Transverse colon (tissue), 4 donors: ENCODE measurements at regions not wholly inside any gene's neighbourhood (a gene's known extent, or its start where the extent isn't known, plus 50 kb on each side); places are given as distances from the start of the nearest gene placed in this dataset.
"Not testable (repeated sequence)": the region's sequence is repeated elsewhere in the genome, so short reads cannot be mapped to it uniquely, and the experiment has no call there.

Experiments
- DNase-seq: peaks from one replicate; pipeline ENCODE4 v3.0.0-alpha.2; 2019
- H3K27ac ChIP-seq, 4 donors: fragments of 200-600 bp; sonication (generic); 2 replicates each; pipeline ENCODE4 v1.5.1; 2016 to 2018; ENCODE audit warnings: inconsistent platforms in 4 of 4
- H3K27me3 ChIP-seq: fragments of 200-600 bp; sonication (generic); 2 replicates; pipeline ENCODE4 v1.5.1; 2017; ENCODE audit warnings: inconsistent platforms
- H3K36me3 ChIP-seq, 4 donors: fragments of 200-600 bp; sonication (generic); 2 replicates each; pipeline ENCODE4 v1.5.1; 2017 to 2019; ENCODE audit warnings: inconsistent platforms in 4 of 4
- H3K4me1 ChIP-seq, 4 donors: fragments of 200-600 bp; sonication (generic); 2 replicates each; pipeline ENCODE4 v1.5.1; 2017 to 2020; ENCODE audit warnings: inconsistent platforms in 4 of 4
- H3K4me3 ChIP-seq, 4 donors: fragments of 200-600 bp; sonication (generic); 1 replicate in 1 of 4; 2 replicates in 3 of 4; pipeline versions ENCODE4 v1.5.1 to v1.6.1; 2017 to 2019; ENCODE audit warnings: inconsistent platforms in 4 of 4
- H3K9me3 ChIP-seq, 2 donors: fragments of 200-600 bp; sonication (generic); 2 replicates each; pipeline ENCODE4 v1.5.1; 2017 to 2019; ENCODE audit warnings: inconsistent platforms in 2 of 2
- CTCF ChIP-seq, 5 experiments: fragments of 200-600 bp in 3 of 5; fragments of 450-650 bp in 2 of 5; sonication (generic) in 3 of 5; IDR thresholded peaks; 1 replicate in 2 of 5; 2 replicates in 3 of 5; pipeline ENCODE4 v1.5.1; 2016 to 2017; ENCODE audit warnings: antibody characterized with exemption in 5 of 5, inconsistent platforms in 3 of 5, mild to moderate bottlenecking in 2 of 5, moderate library complexity in 1 of 5
- EP300 ChIP-seq: sonication (generic); formaldehyde crosslinking; IDR thresholded peaks from one replicate; pipeline ENCODE4 v1.6.1; 2017; ENCODE audit warnings: antibody characterized with exemption, low read depth
- POLR2A ChIP-seq: fragments of 450-650 bp; IDR thresholded peaks from one replicate; pipeline ENCODE4 v1.6.1; 2016; ENCODE audit warnings: antibody characterized with exemption, mild to moderate bottlenecking, moderate library complexity
- POLR2AphosphoS5 ChIP-seq, 3 donors: sonication (generic); formaldehyde crosslinking; IDR thresholded peaks; one replicate each; pipeline ENCODE4 v1.6.1; 2016; ENCODE audit warnings: antibody characterized with exemption in 3 of 3
- WGBS, 2 donors: methylation state at CpG; one replicate each; pipeline ENCODE4 v1.1.5; 2018; ENCODE audit warnings: low coverage in 1 of 2; 5-methylcytosine and 5-hydroxymethylcytosine counted together
- in situ Hi-C, 4 donors: fragments of 200-750 bp; cut with MboI; loops; one replicate each; pipeline versions ENCODE4 v1.15.0 to v1.15.1; 2017; ENCODE audit warnings: low sequenced_read_pairs in 3 of 4, low pct_ligation_motif_present in 1 of 4, low pct_unique_long_range_greater_than_20kb in 1 of 4
- intact Hi-C: fragments of 100-400 bp; cut with DNase I; formaldehyde crosslinking; loops from one replicate; pipeline ENCODE4 v1.15.1; 2023; ENCODE audit warnings: low total_unique reads

DNA sequence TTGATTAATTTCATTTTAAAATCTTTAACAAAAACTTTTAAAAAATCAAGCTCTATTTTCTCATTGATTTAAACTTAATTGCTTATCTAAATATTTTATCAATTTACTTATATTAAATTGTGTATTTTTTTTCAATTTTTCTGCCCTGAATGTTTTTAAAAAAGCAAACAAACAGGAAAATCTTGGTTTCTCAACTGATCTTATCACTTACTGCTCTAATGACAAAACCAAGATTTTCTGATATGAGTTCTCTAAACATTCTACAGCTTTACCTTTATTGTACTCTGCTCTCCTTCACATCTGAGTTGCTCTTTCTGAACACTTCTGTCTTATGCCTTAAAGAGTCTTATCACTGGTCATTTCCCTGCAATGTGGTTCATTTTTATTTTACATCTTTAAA is 587.8 kb upstream of the BCHE start:
- in situ Hi-C loops = no loop called here
- no peak overlapping the region for H3K4me3 ChIP-seq

DNA sequence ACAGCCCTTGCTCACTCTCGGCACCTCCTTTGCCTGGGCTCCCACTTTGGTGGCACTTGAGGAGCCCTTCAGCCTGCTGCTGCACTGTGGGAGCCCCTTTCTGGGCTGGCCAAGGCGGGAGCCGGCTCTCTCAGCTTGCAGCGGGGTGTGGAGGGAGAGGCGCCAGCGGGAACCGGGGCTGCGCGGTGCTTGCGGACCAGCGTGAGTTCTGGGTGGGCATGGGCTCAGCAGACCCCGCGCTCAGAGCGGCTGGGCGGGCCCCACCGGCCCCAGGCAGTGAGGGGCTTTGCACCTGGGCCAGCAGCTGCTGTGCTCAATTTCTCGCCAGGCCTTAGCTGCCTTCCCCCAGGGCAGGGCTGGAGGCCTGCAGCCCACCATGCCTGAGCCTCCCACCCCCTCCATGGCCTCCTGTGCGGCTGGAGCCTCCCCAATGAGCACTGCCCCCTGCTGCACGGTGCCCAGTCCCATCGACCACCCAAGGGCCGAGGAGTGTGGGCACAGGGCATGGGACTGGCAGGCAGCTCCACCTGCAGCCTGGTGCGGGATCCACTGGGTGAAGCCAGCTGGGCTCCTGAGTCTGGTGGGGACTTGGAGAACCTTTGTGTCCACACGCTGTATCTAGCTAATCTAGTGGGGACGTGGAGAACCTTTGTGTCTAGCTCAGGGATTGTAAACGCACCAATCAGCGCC is 586.7 kb upstream of the BCHE start:
- H3K27me3 ChIP-seq, H3K9me3 ChIP-seq, H3K27ac ChIP-seq, H3K36me3 ChIP-seq, H3K4me1 ChIP-seq, H3K4me3 ChIP-seq, DNase-seq, in situ Hi-C loops, intact Hi-C loops: not testable (repeated sequence)
- WGBS, 2 donors = 60 to 94% methylated on average over 1 to 22 of the region's 26 CpGs

More for the DNA sequence above, 587.8 kb upstream of the BCHE start:
- Histone ChIP-seq H3K4me1 (no peaks in the 10 kb centered on the region), H3K9me3 (no peaks in the 10 kb centered on the region), H3K36me3 (no peaks in the 10 kb centered on the region), H3K27me3 (no peaks in the 10 kb centered on the region), H3K27ac (no peak overlapping the region)
- DNase-seq = no peak
- intact Hi-C loops = no loop called here
- TF ChIP-seq CTCF (IDR thresholded peaks at IDR 0.05) (no peak), POLR2AphosphoS5 (IDR thresholded peaks at IDR 0.05) (no peak), POLR2A (no peak)

- no peak for DNase-seq
- Histone ChIP-seq H3K27ac (no peak overlapping the region), H3K27me3 (no peaks in the 10 kb centered on the region), H3K36me3 (no peaks in the 10 kb centered on the region), H3K4me1 (no peaks in the 10 kb centered on the region), H3K4me3 (no peak overlapping the region), H3K9me3 (no peaks in the 10 kb centered on the region)
- in situ Hi-C loops = no loop called here
- TF ChIP-seq POLR2A (no peak), CTCF (IDR thresholded peaks at IDR 0.05) (no peak), EP300 (no peak), POLR2AphosphoS5 (IDR thresholded peaks at IDR 0.05) (no peak)
- intact Hi-C loops = no loop called here
Observed at GRCh38 chr3:166422556-166422955, 585.3 kb upstream of the BCHE start.

DNA sequence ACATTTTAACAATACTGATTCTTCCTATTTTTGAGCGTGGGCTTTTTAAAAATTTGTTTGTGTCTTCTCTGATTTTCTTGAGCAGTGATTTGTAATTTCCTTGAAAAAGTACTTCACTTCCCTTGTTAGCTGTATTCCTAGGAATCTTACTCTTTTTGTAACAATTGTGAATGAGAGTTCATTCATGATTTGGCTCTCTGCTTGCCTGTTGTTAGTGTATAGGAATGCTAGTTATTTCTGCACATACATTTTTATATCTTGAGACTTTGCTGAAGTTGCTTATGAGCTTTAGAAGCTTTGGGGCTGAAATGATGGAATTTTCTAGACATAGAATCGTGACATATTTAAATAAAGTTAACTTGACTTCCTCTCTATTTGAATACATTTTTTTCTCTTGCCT is 582.8 kb upstream of the BCHE start:
- Histone ChIP-seq H3K9me3 (no peaks in the 10 kb centered on the region), H3K27me3 (no peaks in the 10 kb centered on the region), H3K4me3 (no peak overlapping the region), H3K4me1 (no peaks in the 10 kb centered on the region), H3K36me3 (no peaks in the 10 kb centered on the region), H3K27ac (no peak overlapping the region)
- WGBS, 2 donors = 80 to 84% methylated on average over 2 of the region's 2 CpGs
- in situ Hi-C loops (no loop called here), intact Hi-C loops (no loop called here)
- DNase-seq = no peak
- TF ChIP-seq POLR2A = no peak
- TF ChIP-seq EP300 = no peak
- TF ChIP-seq POLR2AphosphoS5 (IDR thresholded peaks at IDR 0.05) = no peak
- no peak for TF ChIP-seq CTCF (IDR thresholded peaks at IDR 0.05)

DNA sequence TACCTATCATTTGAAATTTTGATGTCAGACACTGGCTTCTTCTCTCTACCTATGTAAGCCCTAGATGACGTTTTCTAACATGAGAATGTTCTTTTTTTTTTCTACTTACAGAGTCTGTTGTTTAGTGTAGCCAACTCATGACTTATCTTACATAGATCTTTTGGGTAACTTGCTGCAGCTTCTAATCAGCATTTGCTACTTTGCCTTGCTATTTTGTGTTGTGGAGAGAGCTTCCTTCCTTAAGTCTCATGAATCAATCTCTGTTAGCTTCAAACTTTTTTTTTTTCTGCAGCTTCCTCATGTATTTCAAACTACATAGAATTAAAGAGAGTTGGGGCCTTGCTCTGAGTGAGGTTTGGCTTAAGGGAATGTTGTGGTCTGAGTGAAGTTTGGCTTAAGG is 568.7 kb upstream of the BCHE start:
- 48 to 64% methylated on average over 1 of the region's 1 CpG for WGBS, 2 donors
- Histone ChIP-seq H3K27ac (no peak overlapping the region), H3K4me1 (no peaks in the 10 kb centered on the region), H3K36me3 (no peaks in the 10 kb centered on the region), H3K9me3 (no peaks in the 10 kb centered on the region), H3K27me3 (no peaks in the 10 kb centered on the region), H3K4me3 (no peak overlapping the region)
- intact Hi-C loops (no loop called here), in situ Hi-C loops (no loop called here)
- TF ChIP-seq EP300 (no peak), POLR2AphosphoS5 (IDR thresholded peaks at IDR 0.05) (no peak), POLR2A (no peak), CTCF (IDR thresholded peaks at IDR 0.05) (no peak)
- DNase-seq = no peak
